GM23338 (cell line): ENCODE measurements at regions not wholly inside any gene's neighbourhood (a gene's known extent, or its start where the extent isn't known, plus 50 kb on each side); places are given as distances from the start of the nearest gene placed in this dataset.

Experiments
- ATAC-seq: fragments of 200-7000 bp; cut with Tn5 transposase; 3 replicates; pipeline ENCODE4 v1.9.1; 2020
- DNase-seq: peaks from one replicate; pipeline ENCODE4 v3.0.0-alpha.2; 2015; ENCODE audit warnings: low spot score
- H2AFZ ChIP-seq: fragments of 200-600 bp; sonication (generic); 2 replicates; pipeline ENCODE4 v1.8.0; 2016; ENCODE audit warnings: antibody characterized with exemption, mild to moderate bottlenecking, moderate library complexity
- H3F3A ChIP-seq: fragments of 200-600 bp; sonication (generic); replicated peaks from 2 replicates; pipeline ENCODE4 v1.8.0; 2017; ENCODE audit warnings: antibody characterized with exemption, mixed run types, low read depth
- H3K27ac ChIP-seq: fragments of 200-600 bp; sonication (generic); 2 replicates; pipeline ENCODE4 v1.6.1; 2016; ENCODE audit warnings: low read depth
- H3K27me3 ChIP-seq: fragments of 200-600 bp; sonication (generic); 2 replicates; pipeline ENCODE4 v1.8.0; 2016; ENCODE audit warnings: mild to moderate bottlenecking, mixed run types, moderate library complexity; ENCODE audit not compliant: insufficient read depth
- H3K36me3 ChIP-seq: fragments of 200-600 bp; sonication (generic); 2 replicates; pipeline ENCODE4 v1.8.0; 2016; ENCODE audit warnings: mild to moderate bottlenecking; ENCODE audit not compliant: insufficient read depth
- H3K4me1 ChIP-seq: fragments of 200-600 bp; sonication (generic); 2 replicates; pipeline ENCODE4 v1.8.0; 2016; ENCODE audit warnings: mild to moderate bottlenecking, moderate library complexity; ENCODE audit not compliant: insufficient read depth
- H3K4me2 ChIP-seq: fragments of 200-600 bp; sonication (generic); 2 replicates; pipeline ENCODE4 v1.7.1; 2017; ENCODE audit warnings: mixed run types
- H3K4me3 ChIP-seq: fragments of 200-600 bp; sonication (generic); 2 replicates; pipeline ENCODE4 v1.6.1; 2016; ENCODE audit warnings: mixed run types
- H3K79me2 ChIP-seq: fragments of 200-600 bp; sonication (generic); replicated peaks from 2 replicates; pipeline ENCODE4 v1.8.0; 2017; ENCODE audit warnings: mild to moderate bottlenecking; ENCODE audit not compliant: insufficient read depth
- H3K9me2 ChIP-seq: fragments of 200-600 bp; sonication (generic); 2 replicates; pipeline ENCODE4 v1.8.0; 2017; ENCODE audit not compliant: insufficient read depth
- H4K20me1 ChIP-seq: fragments of 200-600 bp; sonication (generic); replicated peaks from 2 replicates; pipeline ENCODE4 v1.8.0; 2017; ENCODE audit warnings: mild to moderate bottlenecking; ENCODE audit not compliant: insufficient read depth
- H3K27ac Mint-ChIP-seq: 2 replicates; pipeline ENCODE4 v1.8.0; 2020; ENCODE audit warnings: inconsistent platforms, mild to moderate bottlenecking, moderate library complexity, mixed read lengths
- H3K27me3 Mint-ChIP-seq: 3 replicates; pipeline ENCODE4 v1.8.0; 2022; ENCODE audit warnings: low read depth, mild to moderate bottlenecking, moderate library complexity, mixed read lengths, inconsistent platforms; ENCODE audit not compliant: insufficient read depth, poor library complexity
- H3K36me3 Mint-ChIP-seq: 3 replicates; pipeline ENCODE4 v1.8.0; 2021; ENCODE audit warnings: low read depth, mild to moderate bottlenecking, inconsistent platforms, moderate library complexity, mixed read lengths
- H3K4me1 Mint-ChIP-seq: 3 replicates; pipeline ENCODE4 v1.8.0; 2020; ENCODE audit warnings: mild to moderate bottlenecking, inconsistent platforms, mixed read lengths
- H3K4me3 Mint-ChIP-seq: 3 replicates; pipeline ENCODE4 v1.8.0; 2021; ENCODE audit warnings: moderate library complexity, mild to moderate bottlenecking, inconsistent platforms, mixed read lengths
- H3K9me3 Mint-ChIP-seq: 3 replicates; pipeline ENCODE4 v1.8.0; 2020; ENCODE audit warnings: moderate library complexity, mild to moderate bottlenecking, inconsistent platforms, mixed read lengths
- CREB1 ChIP-seq: fragments of 250-450 bp; sonication (Bioruptor Pico); IDR thresholded peaks from 2 replicates; pipeline ENCODE4 v1.5.0; 2020; ENCODE audit warnings: low read depth, mild to moderate bottlenecking, moderate library complexity
- CTCF ChIP-seq, 2 experiments: fragments of 200-600 bp in 1 of 2; sonication (generic) in 1 of 2; conservative IDR thresholded peaks; 2 replicates each; pipeline versions ENCODE4 v1.5.1 to v1.6.1; 2016 to 2017; ENCODE audit warnings: antibody characterized with exemption in 2 of 2, low read depth in 2 of 2, mild to moderate bottlenecking in 2 of 2, moderate library complexity in 1 of 2
- ETS1 ChIP-seq: IDR thresholded peaks from 2 replicates; pipeline ENCODE4 v1.6.1; 2016; ENCODE audit warnings: antibody characterized with exemption
- EZH2 ChIP-seq: fragments of 200-600 bp; sonication (generic); IDR thresholded peaks from one replicate; pipeline ENCODE4 v1.8.0; 2017; ENCODE audit warnings: antibody characterized with exemption, mild to moderate bottlenecking, low read depth; ENCODE audit not compliant: unreplicated experiment
- EZH2phosphoT487 ChIP-seq: fragments of 200-600 bp; sonication (generic); IDR thresholded peaks from one replicate; pipeline ENCODE4 v1.8.1; 2018; ENCODE audit warnings: antibody characterized with exemption; ENCODE audit not compliant: unreplicated experiment
- JUNB ChIP-seq: IDR thresholded peaks from one replicate; pipeline ENCODE4 v1.6.1; 2016; ENCODE audit warnings: antibody characterized with exemption; ENCODE audit not compliant: unreplicated experiment
- NANOG ChIP-seq: IDR thresholded peaks from 2 replicates; pipeline ENCODE4 v1.6.1; 2016; ENCODE audit warnings: antibody characterized with exemption, borderline replicate concordance
- POLR2AphosphoS5 ChIP-seq: IDR thresholded peaks from 2 replicates; pipeline ENCODE4 v1.6.1; 2016; ENCODE audit warnings: antibody characterized with exemption, low read depth
- REST ChIP-seq: IDR thresholded peaks from one replicate; pipeline ENCODE4 v1.6.1; 2018; ENCODE audit warnings: antibody characterized with exemption; ENCODE audit not compliant: unreplicated experiment
- STAT1 ChIP-seq: IDR thresholded peaks from one replicate; pipeline ENCODE4 v1.6.1; 2016; ENCODE audit warnings: antibody characterized with exemption; ENCODE audit not compliant: unreplicated experiment
- ZNF114 ChIP-seq: fragments of 250-450 bp; sonication (Bioruptor Pico); IDR thresholded peaks from 2 replicates; pipeline ENCODE4 v1.5.0; 2020; ENCODE audit warnings: mild to moderate bottlenecking, moderate library complexity
- ZNF462 ChIP-seq: fragments of 250-450 bp; sonication (Bioruptor Pico); IDR thresholded peaks from 2 replicates; pipeline ENCODE4 v1.5.0; 2020; ENCODE audit warnings: mild to moderate bottlenecking, moderate library complexity

- no peak for DNase-seq
- H3K27me3 ChIP-seq, result no peaks in the 10 kb centered on the region
- Mint-ChIP-seq H3K36me3 (peaks cover 3% of the 10 kb centered on the region; the same call in 1 of the 3 replicates), H3K27ac (no peak overlapping the region), H3K9me3 (no peaks in the 10 kb centered on the region; the same call in 2 of the 3 replicates), H3K27me3 (no peaks in the 10 kb centered on the region), H3K4me1 (no peaks in the 10 kb centered on the region), H3K4me3 (no peak overlapping the region)
- no peak overlapping the region for H3K27ac ChIP-seq
- no peak for TF ChIP-seq ZNF462 (CRISPR knock-in tag)
- TF ChIP-seq NANOG, result no peak
- TF ChIP-seq CREB1, result no peak
- no peak for TF ChIP-seq ETS1
- no peak for TF ChIP-seq EZH2
- no peak for TF ChIP-seq STAT1
- no peak for TF ChIP-seq POLR2AphosphoS5
- no peak for TF ChIP-seq JUNB
- no peak for TF ChIP-seq ZNF114 (CRISPR knock-in tag)
- TF ChIP-seq REST, result no peak
- no peak for TF ChIP-seq EZH2phosphoT487
- no peak for TF ChIP-seq CTCF (conservative IDR thresholded peaks at IDR 0.05; ENCODE audit: low read depth in 2 of 2)
- H2AFZ ChIP-seq, result no peak overlapping the region
- no peak overlapping the region for H3K4me2 ChIP-seq
- no peaks in the 10 kb centered on the region for H3K36me3 ChIP-seq
- no peaks in the 10 kb centered on the region for H3K4me1 ChIP-seq
- no peaks in the 10 kb centered on the region for H3F3A ChIP-seq
- H3K4me3 ChIP-seq, result no peak overlapping the region
- H3K79me2 ChIP-seq, result no peaks in the 10 kb centered on the region
- H3K9me2 ChIP-seq, result no peaks in the 10 kb centered on the region
- no peak for ATAC-seq
- no peaks in the 10 kb centered on the region for H4K20me1 ChIP-seq
These were observed 1336.3 kb upstream of the AGA start for GRCh38 chr4:178778496-178778895.
